B cell (primary cell): ENCODE measurements at regions not wholly inside any gene's neighbourhood (a gene's known extent, or its start where the extent isn't known, plus 50 kb on each side); places are given as distances from the start of the nearest gene placed in this dataset.

Experiments used
- CTCF ChIP-seq: fragments of 200-600 bp; IDR thresholded peaks from one replicate; pipeline ENCODE4 v1.8.0; 2022; ENCODE audit warnings: antibody characterized with exemption, mild to moderate bottlenecking
- EZH2 ChIP-seq: IDR thresholded peaks from 2 replicates; pipeline ENCODE4 v1.6.1; 2012; ENCODE audit warnings: borderline replicate concordance, low read depth, mild to moderate bottlenecking, moderate library complexity, low read length; ENCODE audit not compliant: insufficient read depth, poor library complexity, severe bottlenecking

- no peak for TF ChIP-seq CTCF
- no peak for TF ChIP-seq EZH2
Observed at GRCh38 chr6:3631877-3632276, 119.6 kb downstream of the PXDC1 start.
